ENCODE measurements at regions not wholly inside any gene's neighbourhood (a gene's known extent, or its start where the extent isn't known, plus 50 kb on each side); places are given as distances from the start of the nearest gene placed in this dataset.
"Not testable (repeated sequence)": the region's sequence is repeated elsewhere in the genome, so short reads cannot be mapped to it uniquely, and the experiment has no call there.

- H3K9me3 ChIP-seq; H3K27ac ChIP-seq; H3K4me3 ChIP-seq; in situ Hi-C loops (cut with MboI; ENCODE audit: low sequenced_read_pairs in 4 of 4); DNase-seq; H3K4me1 ChIP-seq; H3K27me3 ChIP-seq; ATAC-seq; intact Hi-C loops (cut with DNase I; ENCODE audit: low total_unique reads): not testable (repeated sequence)
- H3K36me3 ChIP-seq, result peaks cover 0 to 56% of the 10 kb centered on the region in 2 donors
These were observed 56.4 kb upstream of the ZNF746 start for GRCh38 chr7:149553991-149554390.

- peaks cover 0 to 66% of the 10 kb centered on the region in 2 donors for H3K36me3 ChIP-seq
- intact Hi-C loops (cut with DNase I; ENCODE audit: low total_unique reads), result no loop called here
- no peak for ATAC-seq
- no peaks in the 10 kb centered on the region for H3K9me3 ChIP-seq
- in situ Hi-C loops (cut with MboI; ENCODE audit: low sequenced_read_pairs in 4 of 4), result no loop called here
- no peaks in the 10 kb centered on the region for H3K27me3 ChIP-seq
- no peak for TF ChIP-seq CTCF (IDR thresholded peaks at IDR 0.05 in 4 of 5, conservative IDR thresholded peaks at IDR 0.05 in 1 of 5)
- no peak for TF ChIP-seq POLR2A (IDR thresholded peaks at IDR 0.05)
- H3K4me1 ChIP-seq, result no peaks in the 10 kb centered on the region
- no peak overlapping the region for H3K4me3 ChIP-seq
- DNase-seq, result no peak
- no peak overlapping the region for H3K27ac ChIP-seq
These were observed 55.2 kb upstream of the ZNF746 start for GRCh38 chr7:149552799-149553198.

Measured in gastrocnemius medialis (tissue), 4 donors.